ENCODE measurements at regions not wholly inside any gene's neighbourhood (a gene's known extent, or its start where the extent isn't known, plus 50 kb on each side); places are given as distances from the start of the nearest gene placed in this dataset.

- DNase-seq (ENCODE audit: low read depth in 3 of 3): no peak
These were observed 88.3 kb downstream of the ANKRD60 start for GRCh38 chr20:58139849-58140786.

- no peak for DNase-seq (ENCODE audit: low read depth in 3 of 3)
These were observed 90.1 kb downstream of the ANKRD60 start for GRCh38 chr20:58138395-58138794.

GRCh38 chr20:58137651-58138265 is 90.7 kb downstream of the ANKRD60 start:
- DNase-seq (ENCODE audit: low read depth in 3 of 3): no peak

GRCh38 chr20:58137236-58137635 is 91.2 kb downstream of the ANKRD60 start:
- DNase-seq (ENCODE audit: low read depth in 3 of 3): no peak

- DNase-seq (ENCODE audit: low read depth in 3 of 3): no peak
These were observed 92.3 kb downstream of the ANKRD60 start for GRCh38 chr20:58136149-58136484.

GRCh38 chr20:58135441-58136148 is 92.9 kb downstream of the ANKRD60 start:
- no peak for DNase-seq (ENCODE audit: low read depth in 3 of 3)

GRCh38 chr20:58133020-58133808 is 95.2 kb downstream of the ANKRD60 start:
- DNase-seq (ENCODE audit: low read depth in 3 of 3): no peak

GRCh38 chr20:58131551-58132142 is 96.8 kb downstream of the ANKRD60 start:
- DNase-seq (ENCODE audit: low read depth in 3 of 3): no peak

GRCh38 chr20:58131151-58131550 is 97.3 kb downstream of the ANKRD60 start:
- DNase-seq (ENCODE audit: low read depth in 3 of 3): no peak

GRCh38 chr20:58130581-58130980 is 97.9 kb downstream of the ANKRD60 start:
- no peak for DNase-seq (ENCODE audit: low read depth in 3 of 3)

GRCh38 chr20:58130156-58130555 is 98.3 kb downstream of the ANKRD60 start:
- no peak for DNase-seq (ENCODE audit: low read depth in 3 of 3)

- DNase-seq (ENCODE audit: low read depth in 3 of 3): no peak
These were observed 98.7 kb downstream of the ANKRD60 start for GRCh38 chr20:58129721-58130151.

- no peak for DNase-seq (ENCODE audit: low read depth in 3 of 3)
These were observed 99.5 kb downstream of the ANKRD60 start for GRCh38 chr20:58128635-58129625.

GRCh38 chr20:58127701-58128111 is 100.7 kb downstream of the ANKRD60 start:
- DNase-seq (ENCODE audit: low read depth in 3 of 3): no peak

GRCh38 chr20:58125726-58126125 is 102.7 kb downstream of the ANKRD60 start:
- DNase-seq (ENCODE audit: low read depth in 3 of 3): no peak

GRCh38 chr20:58117944-58118343 is 110.5 kb downstream of the ANKRD60 start:
- DNase-seq (ENCODE audit: low read depth in 3 of 3): no peak

- no peak for DNase-seq (ENCODE audit: low read depth in 3 of 3)
These were observed 111.9 kb downstream of the ANKRD60 start for GRCh38 chr20:58116505-58116904.

GRCh38 chr20:58113716-58114115 is 114.7 kb downstream of the ANKRD60 start:
- no peak for DNase-seq (ENCODE audit: low read depth in 3 of 3)

GRCh38 chr20:58112017-58112781 is 116.3 kb downstream of the ANKRD60 start:
- DNase-seq (ENCODE audit: low read depth in 3 of 3): no peak
